H1 (cell line): ENCODE measurements at regions not wholly inside any gene's neighbourhood (a gene's known extent, or its start where the extent isn't known, plus 50 kb on each side); places are given as distances from the start of the nearest gene placed in this dataset.

Source experiments
- CTCF ChIA-PET: fragments of 300-600 bp; sonication (Branson Sonifier 250); formaldehyde crosslinking; loops from one replicate; lab custom pipeline; 2021; ENCODE audit not compliant: partially characterized antibody; lab: Charles Lee
- POLR2A ChIA-PET: fragments of 300-600 bp; sonication (Branson Sonifier 250); formaldehyde crosslinking; loops from one replicate; lab custom pipeline; 2021; ENCODE audit warnings: inconsistent platforms; ENCODE audit not compliant: partially characterized antibody; lab: Charles Lee
- DNase-seq, 2 experiments: peaks; one replicate each; pipeline versions ENCODE4 v3.0.0 to v3.0.0-alpha.2; 2010 to 2022; ENCODE audit warnings: low spot score in 2 of 2, low read depth in 1 of 2, mixed read lengths in 1 of 2
- FAIRE-seq: peaks from 2 replicates; lab custom pipeline; 2011; peaks lifted over from hg19 to GRCh38; lab: Jason Lieb, UNC
- H2AFZ ChIP-seq: 2 replicates; pipeline ENCODE4 v1.8.1; 2012; ENCODE audit warnings: low read length, inconsistent platforms
- H2AK5ac ChIP-seq: 2 replicates; pipeline ENCODE4 v1.6.1; 2013; ENCODE audit warnings: low read depth, low read length
- H2BK120ac ChIP-seq: replicated peaks from 2 replicates; pipeline ENCODE3; 2013; ENCODE audit warnings: low read depth, low read length, inconsistent platforms
- H2BK12ac ChIP-seq: 2 replicates; pipeline ENCODE4 v1.6.1; 2013; ENCODE audit warnings: low read depth, low read length
- H2BK15ac ChIP-seq: 2 replicates; pipeline ENCODE4 v1.6.1; 2013; ENCODE audit warnings: low read length
- H2BK20ac ChIP-seq: 2 replicates; pipeline ENCODE4 v1.6.1; 2013; ENCODE audit warnings: low read length
- H2BK5ac ChIP-seq: 2 replicates; pipeline ENCODE4 v1.6.1; 2013; ENCODE audit warnings: low read depth, low read length
- H3K14ac ChIP-seq: 2 replicates; pipeline ENCODE4 v1.6.1; 2013; ENCODE audit warnings: inconsistent platforms; ENCODE audit not compliant: insufficient read length
- H3K18ac ChIP-seq: 2 replicates; pipeline ENCODE4 v1.6.1; 2013; ENCODE audit warnings: low read length; ENCODE audit errors: extremely low read depth
- H3K23ac ChIP-seq: 2 replicates; pipeline ENCODE4 v1.6.1; 2013; ENCODE audit warnings: inconsistent platforms; ENCODE audit not compliant: insufficient read length
- H3K23me2 ChIP-seq: 2 replicates; pipeline ENCODE4 v1.6.1; 2013; ENCODE audit warnings: low read depth, low read length
- H3K27ac ChIP-seq: 2 replicates; pipeline ENCODE4 v1.6.1; 2011; ENCODE audit warnings: low read depth, low read length, inconsistent platforms
- H3K27me3 ChIP-seq, 4 experiments: replicated peaks in 1 of 4; 1 replicate in 1 of 4; 2 replicates in 3 of 4; pipeline versions ENCODE4 v1.6.1 to v1.8.1; 2011 to 2013; ENCODE audit warnings: low read length in 3 of 4, mild to moderate bottlenecking in 3 of 4, inconsistent platforms in 2 of 4, mixed read lengths in 2 of 4, moderate library complexity in 1 of 4; ENCODE audit not compliant: control insufficient read depth in 3 of 4, insufficient read depth in 3 of 4; ENCODE audit errors: extremely low read depth in 1 of 4
- H3K36me3 ChIP-seq, 4 experiments: 2 replicates each; pipeline versions ENCODE4 v1.6.1 to v1.8.1; 2011 to 2013; ENCODE audit warnings: mild to moderate bottlenecking in 4 of 4, low read length in 3 of 4, moderate library complexity in 2 of 4, control low read depth in 1 of 4, inconsistent platforms in 1 of 4; ENCODE audit not compliant: insufficient read depth in 4 of 4, control insufficient read depth in 2 of 4
- H3K4ac ChIP-seq: replicated peaks from 2 replicates; pipeline ENCODE3; 2013; ENCODE audit warnings: low read length, low read depth, mixed read lengths, inconsistent platforms; ENCODE audit not compliant: insufficient read length
- H3K4me1 ChIP-seq, 4 experiments: replicated peaks in 1 of 4; 1 replicate in 1 of 4; 2 replicates in 3 of 4; pipeline versions ENCODE4 v1.6.1 to v1.8.1; 2011 to 2013; ENCODE audit warnings: low read length in 3 of 4, inconsistent platforms in 2 of 4, mixed read lengths in 1 of 4; ENCODE audit not compliant: insufficient read depth in 4 of 4, control insufficient read depth in 3 of 4
- H3K4me2 ChIP-seq, 2 experiments: 2 replicates each; pipeline versions ENCODE4 v1.6.1 to v1.8.1; 2011 to 2013; ENCODE audit warnings: low read depth in 2 of 2, low read length in 2 of 2, control low read depth in 1 of 2, inconsistent platforms in 1 of 2, mild to moderate bottlenecking in 1 of 2; ENCODE audit not compliant: insufficient read depth in 1 of 2
- H3K4me3 ChIP-seq, 4 experiments: fragments of 200-600, 300-600 bp in 1 of 4; sonication (generic), shearing (Covaris generic), sonication (Bioruptor Twin) in 1 of 4; 2 replicates each; pipeline versions ENCODE4 v1.5.1 to v1.8.1; 2011 to 2016; ENCODE audit warnings: low read length in 4 of 4, low read depth in 3 of 4, control low read depth in 2 of 4, inconsistent platforms in 2 of 4, mild to moderate bottlenecking in 2 of 4, mixed read lengths in 1 of 4, moderate library complexity in 1 of 4; ENCODE audit not compliant: insufficient read depth in 2 of 4; ENCODE audit errors: extremely low read depth in 1 of 4
- H3K56ac ChIP-seq: replicated peaks from 2 replicates; pipeline ENCODE3; 2013; ENCODE audit warnings: low read depth, mild to moderate bottlenecking, mixed read lengths, low read length, inconsistent platforms; ENCODE audit not compliant: insufficient read length
- H3K79me1 ChIP-seq: 2 replicates; pipeline ENCODE4 v1.6.1; 2013; ENCODE audit warnings: low read depth, low read length, control low read depth
- H3K79me2 ChIP-seq, 2 experiments: 2 replicates each; pipeline versions ENCODE4 v1.6.1 to v1.8.1; 2012 to 2013; ENCODE audit warnings: low read length in 2 of 2, mild to moderate bottlenecking in 2 of 2, inconsistent platforms in 1 of 2; ENCODE audit not compliant: insufficient read depth in 2 of 2, control insufficient read depth in 1 of 2
- H3K9ac ChIP-seq, 4 experiments: replicated peaks in 1 of 4; 1 replicate in 1 of 4; 2 replicates in 3 of 4; pipeline versions ENCODE4 v1.6.1 to v1.8.1; 2011 to 2013; ENCODE audit warnings: low read depth in 3 of 4, low read length in 3 of 4, control low read depth in 2 of 4, mild to moderate bottlenecking in 2 of 4, moderate library complexity in 2 of 4, inconsistent platforms in 1 of 4; ENCODE audit errors: extremely low read depth in 1 of 4
- H3K9me3 ChIP-seq, 2 experiments: 2 replicates each; pipeline versions ENCODE4 v1.6.1 to v1.8.1; 2012 to 2013; ENCODE audit warnings: mild to moderate bottlenecking in 2 of 2, moderate library complexity in 2 of 2, control low read depth in 1 of 2, inconsistent platforms in 1 of 2, low read depth in 1 of 2, low read length in 1 of 2, mixed read lengths in 1 of 2; ENCODE audit not compliant: insufficient read depth in 2 of 2
- H4K20me1 ChIP-seq, 2 experiments: replicated peaks in 1 of 2; 2 replicates each; pipeline versions ENCODE3 to v1.8.1; 2011 to 2013; ENCODE audit warnings: inconsistent platforms in 2 of 2, low read length in 2 of 2, mild to moderate bottlenecking in 1 of 2; ENCODE audit not compliant: insufficient read depth in 2 of 2, control insufficient read depth in 1 of 2
- H4K5ac ChIP-seq: 2 replicates; pipeline ENCODE4 v1.6.1; 2013; ENCODE audit warnings: low read length, low read depth, mixed read lengths, inconsistent platforms; ENCODE audit not compliant: insufficient read length
- H4K8ac ChIP-seq: 2 replicates; pipeline ENCODE4 v1.8.0; 2013; ENCODE audit warnings: mild to moderate bottlenecking, moderate library complexity, low read length, inconsistent platforms; ENCODE audit not compliant: insufficient read depth; ENCODE audit errors: extremely low read depth
- H4K91ac ChIP-seq: replicated peaks from 2 replicates; pipeline ENCODE3; 2013; ENCODE audit warnings: low read length, mixed read lengths, inconsistent platforms; ENCODE audit not compliant: insufficient read length
- RBBP5 ChIP-seq: IDR thresholded peaks from 2 replicates; pipeline ENCODE4 v1.7.1; 2012; ENCODE audit warnings: low read depth, mild to moderate bottlenecking, inconsistent platforms, low read length, moderate library complexity, borderline replicate concordance
- WGBS, 2 experiments: shearing (Covaris generic) in 1 of 2; methylation state at CpG; one replicate each; pipeline versions ENCODE4 v1.1.6 to v1.1.7; 2013 to 2015; ENCODE audit warnings: low lambda C conversion rate in 2 of 2, mixed read lengths in 2 of 2, inconsistent platforms in 1 of 2, low coverage in 1 of 2, missing lambda C conversion rate in 1 of 2; ENCODE audit not compliant: insufficient replicate concordance in 2 of 2, insufficient coverage in 1 of 2, insufficient read length in 1 of 2; ENCODE audit errors: extremely low coverage in 1 of 2, missing lambda C conversion rate in 1 of 2; 5-methylcytosine and 5-hydroxymethylcytosine counted together

- no peak overlapping the region for H3K4ac ChIP-seq
- H3K4me2 ChIP-seq = no peak overlapping the region
- H4K91ac ChIP-seq = no peak overlapping the region
- H2BK5ac ChIP-seq = no peak overlapping the region
- no peaks in the 10 kb centered on the region for H3K23me2 ChIP-seq
- no peak overlapping the region; the same call in 1 of the 2 replicates for H4K8ac ChIP-seq
- TF ChIP-seq RBBP5 = no peak
- H3K27me3 ChIP-seq = no peaks in the 10 kb centered on the region
- H3K9me3 ChIP-seq = no peaks in the 10 kb centered on the region
- no peak overlapping the region for H2BK120ac ChIP-seq
- peaks cover 0 to 3% (median under 1%) of the 10 kb centered on the region in 4 experiments; a peak in 1 of 7 replicates for H3K4me1 ChIP-seq
- no peak overlapping the region for H3K9ac ChIP-seq
- no peaks in the 10 kb centered on the region for H3K36me3 ChIP-seq
- no peak overlapping the region for H2AFZ ChIP-seq
- no peak overlapping the region for H2AK5ac ChIP-seq
- H4K5ac ChIP-seq = no peak overlapping the region
- DNase-seq (no peak), FAIRE-seq (no peak)
- H3K18ac ChIP-seq = no peak overlapping the region
- no peaks in the 10 kb centered on the region for H3K79me1 ChIP-seq
- no peak overlapping the region for H3K56ac ChIP-seq
- POLR2A ChIA-PET = no interaction called here
- H3K4me3 ChIP-seq = no peak overlapping the region
- no peak overlapping the region for H2BK12ac ChIP-seq
- no peak overlapping the region for H3K23ac ChIP-seq
- WGBS, 2 experiments = 90% methylated on average over 20 of the region's 20 CpGs; no CpG with 5 or more reads in 1 of the 2 experiments
- no peak overlapping the region for H3K14ac ChIP-seq
- no peaks in the 10 kb centered on the region for H3K79me2 ChIP-seq
- no peak overlapping the region for H2BK15ac ChIP-seq
- H3K27ac ChIP-seq = no peak overlapping the region
- H2BK20ac ChIP-seq = no peak overlapping the region
- CTCF ChIA-PET = interaction anchor here (0.7 to 1.6 kb wide), 3 partner anchors 11 to 212 kb away, joined by 3 to 4 read pairs (median 3); no protein-coding TSS in a partner anchor
- no peaks in the 10 kb centered on the region for H4K20me1 ChIP-seq
Measured at GRCh38 chr7:35331730-35332678, 78.1 kb upstream of the TBX20 start.
